ENCODE measurements at regions not wholly inside any gene's neighbourhood (a gene's known extent, or its start where the extent isn't known, plus 50 kb on each side); places are given as distances from the start of the nearest gene placed in this dataset.
"Not testable (repeated sequence)": the region's sequence is repeated elsewhere in the genome, so short reads cannot be mapped to it uniquely, and the experiment has no call there.

DNA sequence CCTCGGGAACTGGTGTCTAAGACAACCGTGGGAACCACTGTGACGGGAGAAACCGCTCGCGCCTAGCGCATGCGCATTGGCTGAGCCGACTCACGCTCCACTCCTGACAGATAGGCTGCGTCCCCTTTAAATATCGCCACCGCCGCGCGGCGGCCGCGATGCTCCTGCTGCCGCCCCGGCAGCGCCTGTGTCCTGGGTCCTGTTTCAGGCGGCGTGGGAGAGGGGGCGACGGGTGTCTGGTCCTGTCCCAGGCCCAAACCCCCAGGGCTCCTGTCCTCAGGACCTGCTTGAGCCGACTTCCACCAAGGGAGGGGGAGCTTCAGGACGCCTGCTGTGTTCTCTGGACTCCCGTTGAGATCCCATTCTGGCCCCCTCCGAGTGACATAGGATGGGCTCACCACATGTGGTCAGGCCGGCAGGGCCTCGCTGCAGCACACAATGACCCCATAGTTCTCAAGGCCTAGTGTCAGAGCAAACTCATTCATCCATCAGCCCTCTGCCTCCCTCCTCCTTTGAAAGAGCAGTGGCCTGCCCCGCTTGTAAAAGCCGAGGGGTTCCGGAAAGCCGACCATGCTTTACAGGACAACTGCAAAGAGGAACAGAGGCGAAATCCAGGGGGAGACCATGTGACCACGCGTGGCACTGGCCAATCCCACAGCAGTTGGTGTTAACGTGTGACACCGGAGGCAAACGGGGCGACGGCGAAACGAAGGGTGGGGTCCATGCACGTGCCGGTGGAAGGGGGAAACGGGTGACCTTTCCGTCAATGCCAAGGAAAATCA lies 710.0 kb upstream of the TPTE start:
- TF ChIP-seq, protein P1, sequence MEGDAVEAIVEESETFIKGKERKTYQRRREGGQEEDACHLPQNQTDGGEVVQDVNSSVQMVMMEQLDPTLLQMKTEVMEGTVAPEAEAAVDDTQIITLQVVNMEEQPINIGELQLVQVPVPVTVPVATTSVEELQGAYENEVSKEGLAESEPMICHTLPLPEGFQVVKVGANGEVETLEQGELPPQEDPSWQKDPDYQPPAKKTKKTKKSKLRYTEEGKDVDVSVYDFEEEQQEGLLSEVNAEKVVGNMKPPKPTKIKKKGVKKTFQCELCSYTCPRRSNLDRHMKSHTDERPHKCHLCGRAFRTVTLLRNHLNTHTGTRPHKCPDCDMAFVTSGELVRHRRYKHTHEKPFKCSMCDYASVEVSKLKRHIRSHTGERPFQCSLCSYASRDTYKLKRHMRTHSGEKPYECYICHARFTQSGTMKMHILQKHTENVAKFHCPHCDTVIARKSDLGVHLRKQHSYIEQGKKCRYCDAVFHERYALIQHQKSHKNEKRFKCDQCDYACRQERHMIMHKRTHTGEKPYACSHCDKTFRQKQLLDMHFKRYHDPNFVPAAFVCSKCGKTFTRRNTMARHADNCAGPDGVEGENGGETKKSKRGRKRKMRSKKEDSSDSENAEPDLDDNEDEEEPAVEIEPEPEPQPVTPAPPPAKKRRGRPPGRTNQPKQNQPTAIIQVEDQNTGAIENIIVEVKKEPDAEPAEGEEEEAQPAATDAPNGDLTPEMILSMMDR (IDR thresholded peaks at IDR 0.05; ENCODE audit: low read depth, low read length, poor library complexity, severe bottlenecking) = not testable (repeated sequence)
- TF ChIP-seq EZH2phosphoT487 (IDR thresholded peaks at IDR 0.05; ENCODE audit: borderline replicate concordance, low read length) = not testable (repeated sequence)

Data from DOHH2 (cell line).